Ovary (tissue), 7 donors: ENCODE measurements at regions not wholly inside any gene's neighbourhood (a gene's known extent, or its start where the extent isn't known, plus 50 kb on each side); places are given as distances from the start of the nearest gene placed in this dataset.

Source experiments
- DNase-seq, 5 donors: peaks; one replicate each; pipeline ENCODE4 v3.0.0-alpha.2; 2019 to 2020
- H3K27ac ChIP-seq, 2 donors: fragments of 200-600 bp; one replicate each; pipeline versions ENCODE4 v1.5.1 to v1.8.0; 2019 to 2022
- H3K27me3 ChIP-seq: fragments of 200-600 bp; one replicate; pipeline ENCODE4 v1.8.0; 2022
- H3K36me3 ChIP-seq: fragments of 200-600 bp; sonication (generic); one replicate; pipeline ENCODE4 v1.5.1; 2019
- H3K4me1 ChIP-seq: one replicate; pipeline ENCODE4 v1.8.1; 2013; ENCODE audit warnings: mild to moderate bottlenecking, moderate library complexity; ENCODE audit not compliant: insufficient read depth
- H3K4me3 ChIP-seq: fragments of 200-600 bp; sonication (generic); one replicate; pipeline ENCODE4 v1.5.1; 2017
- H3K9me3 ChIP-seq, 2 donors: fragments of 200-600 bp in 1 of 2; sonication (generic) in 1 of 2; one replicate each; pipeline versions ENCODE4 v1.5.1 to v1.8.1; 2013 to 2019; ENCODE audit warnings: mild to moderate bottlenecking in 1 of 2, moderate library complexity in 1 of 2
- EP300 ChIP-seq: sonication (generic); formaldehyde crosslinking; IDR thresholded peaks from one replicate; pipeline ENCODE4 v1.6.1; 2017; ENCODE audit warnings: antibody characterized with exemption
- POLR2A ChIP-seq: fragments of 450-650 bp; IDR thresholded peaks from one replicate; pipeline ENCODE4 v1.6.1; 2017; ENCODE audit warnings: antibody characterized with exemption, mild to moderate bottlenecking, moderate library complexity
- WGBS, 3 donors: extraction: QIAGEN DNeasy Blood & Tissue Kit in 1 of 3; methylation state at CpG; one replicate each; pipeline versions ENCODE4 v1.1.5 to v1.1.7; 2013 to 2017; 5-methylcytosine and 5-hydroxymethylcytosine counted together
- intact Hi-C, 4 donors: fragments of 100-400 bp; cut with DNase I; formaldehyde crosslinking; loops; one replicate each; pipeline versions ENCODE4 v1.11.0 to v1.15.1; 2022 to 2023
- TF ChIP-seq, protein P1 (sequence below), 3 donors: fragments of 450-650 bp in 2 of 3; fragments of 200-600 bp in 1 of 3; IDR thresholded peaks; one replicate each; pipeline versions ENCODE4 v1.5.1 to v1.8.0; 2016 to 2022; ENCODE audit warnings: antibody characterized with exemption in 3 of 3, mild to moderate bottlenecking in 1 of 3
- donor health status: DM: no; HTN: no; CAD: no; lungs with moderate emphysema.
- donor health status: DM: no; HTN: no; CAD: no.
- donor health status: Bipolar disorder and iron deficiency.
- donor health status: DM: no; HTN: no; CAD: no.
- donor health status: DM: yes; HTN: yes; CAD: no.

DNA sequence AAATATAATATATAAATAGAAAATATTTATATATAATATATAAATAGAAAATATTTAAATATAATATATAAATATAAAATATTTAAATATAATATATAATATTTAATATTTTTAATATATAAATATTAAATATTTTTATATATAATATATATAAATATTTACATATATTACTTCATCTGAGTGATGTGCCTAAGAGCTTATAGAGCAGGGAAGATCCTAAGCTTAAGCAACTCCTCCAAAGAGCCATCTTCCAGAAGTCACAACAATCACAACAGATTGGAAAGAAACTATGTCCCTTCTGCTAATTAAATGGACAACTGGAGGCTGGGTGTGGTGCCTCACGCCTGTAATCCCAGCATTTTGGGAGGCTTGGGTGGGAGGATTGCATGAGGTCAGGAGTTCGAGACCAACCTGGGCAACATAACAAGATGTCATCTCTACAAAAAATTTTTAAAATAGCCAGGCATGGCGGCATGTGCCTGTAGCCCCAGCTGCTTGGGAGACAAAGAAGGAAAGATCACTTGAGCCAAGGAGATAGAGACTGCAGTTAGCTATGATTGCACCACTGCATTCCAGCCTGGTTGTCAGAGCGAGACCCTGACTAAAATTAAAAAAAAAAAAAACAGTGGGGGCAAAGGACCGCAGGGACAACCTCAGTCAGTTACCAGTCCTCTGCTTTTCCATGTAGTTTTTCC is 198.7 kb downstream of the SKIDA1 start:
- WGBS, 3 donors, result 88 to 96% (median 93%) methylated on average over 5 of the region's 5 CpGs
- no peaks in the 10 kb centered on the region for H3K4me1 ChIP-seq
- TF ChIP-seq, protein P1, sequence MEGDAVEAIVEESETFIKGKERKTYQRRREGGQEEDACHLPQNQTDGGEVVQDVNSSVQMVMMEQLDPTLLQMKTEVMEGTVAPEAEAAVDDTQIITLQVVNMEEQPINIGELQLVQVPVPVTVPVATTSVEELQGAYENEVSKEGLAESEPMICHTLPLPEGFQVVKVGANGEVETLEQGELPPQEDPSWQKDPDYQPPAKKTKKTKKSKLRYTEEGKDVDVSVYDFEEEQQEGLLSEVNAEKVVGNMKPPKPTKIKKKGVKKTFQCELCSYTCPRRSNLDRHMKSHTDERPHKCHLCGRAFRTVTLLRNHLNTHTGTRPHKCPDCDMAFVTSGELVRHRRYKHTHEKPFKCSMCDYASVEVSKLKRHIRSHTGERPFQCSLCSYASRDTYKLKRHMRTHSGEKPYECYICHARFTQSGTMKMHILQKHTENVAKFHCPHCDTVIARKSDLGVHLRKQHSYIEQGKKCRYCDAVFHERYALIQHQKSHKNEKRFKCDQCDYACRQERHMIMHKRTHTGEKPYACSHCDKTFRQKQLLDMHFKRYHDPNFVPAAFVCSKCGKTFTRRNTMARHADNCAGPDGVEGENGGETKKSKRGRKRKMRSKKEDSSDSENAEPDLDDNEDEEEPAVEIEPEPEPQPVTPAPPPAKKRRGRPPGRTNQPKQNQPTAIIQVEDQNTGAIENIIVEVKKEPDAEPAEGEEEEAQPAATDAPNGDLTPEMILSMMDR (IDR thresholded peaks at IDR 0.05), result no peak
- no peak for TF ChIP-seq EP300
- no peak for TF ChIP-seq POLR2A
- no peak overlapping the region for H3K4me3 ChIP-seq
- no peaks in the 10 kb centered on the region for H3K9me3 ChIP-seq
- no peaks in the 10 kb centered on the region for H3K27me3 ChIP-seq
- H3K27ac ChIP-seq, result no peak overlapping the region
- intact Hi-C loops, result no loop called here
- no peaks in the 10 kb centered on the region for H3K36me3 ChIP-seq
- DNase-seq, result no peak

DNA sequence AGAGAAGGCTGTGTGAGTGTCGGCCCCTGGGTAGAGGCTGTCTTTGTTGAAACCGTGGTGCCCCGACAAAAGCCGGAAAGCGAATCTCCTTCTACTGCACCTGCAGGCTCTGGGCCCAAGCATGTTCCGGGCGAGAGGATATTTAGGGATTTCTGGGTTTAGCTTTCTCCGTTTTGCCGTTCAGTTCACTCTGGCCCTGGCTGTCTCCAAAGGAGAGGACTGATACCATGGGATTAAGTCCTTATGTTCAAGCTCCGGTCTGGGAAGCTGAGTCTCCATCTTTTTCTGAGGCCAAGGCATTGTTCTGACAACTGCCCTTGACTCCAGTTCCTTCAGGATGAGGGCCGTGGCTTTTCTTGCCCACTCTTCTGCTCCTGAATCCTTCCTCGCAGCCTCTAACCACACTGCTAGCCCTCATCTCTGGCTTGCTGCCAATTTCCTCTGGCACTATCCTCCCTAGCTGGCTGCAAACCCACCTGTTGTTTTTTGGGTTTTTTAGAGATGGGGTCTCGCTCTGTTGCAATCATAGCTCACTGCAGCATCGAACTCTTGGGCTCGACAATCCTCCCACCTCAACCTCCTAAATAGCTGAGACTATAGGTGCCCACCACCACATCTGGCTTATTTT is 206.8 kb downstream of the SKIDA1 start:
- peak; percentile 53 to 58 (median 58) for DNase-seq
- WGBS, 3 donors, result 55 to 60% (median 56%) methylated on average over 15 of the region's 15 CpGs
- TF ChIP-seq EP300 (no peak), POLR2A (no peak)
- TF ChIP-seq, protein P1 (IDR thresholded peaks at IDR 0.05), result no peak

DNA sequence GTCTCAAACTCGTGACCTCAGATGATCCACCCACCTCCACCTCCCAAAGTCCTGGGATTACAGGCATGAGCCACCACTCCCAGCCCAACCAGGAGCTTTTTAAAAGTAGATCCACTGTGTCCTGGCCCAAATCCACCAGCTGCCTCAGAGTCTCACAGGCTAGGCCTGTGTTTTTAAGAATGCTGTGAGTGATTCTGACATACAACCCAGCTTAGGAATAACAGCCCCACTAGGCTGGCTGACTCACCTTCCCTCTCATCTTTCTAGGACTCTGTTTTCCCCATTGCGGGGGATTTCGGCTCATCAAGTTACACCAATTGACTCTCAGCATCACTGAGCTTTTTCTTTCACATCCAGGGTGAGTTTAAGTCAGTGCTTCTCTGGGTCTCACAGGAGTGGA is 207.6 kb downstream of the SKIDA1 start:
- Histone ChIP-seq H3K4me1 (peaks cover 21% of the 10 kb centered on the region), H3K9me3 (no peaks in the 10 kb centered on the region), H3K27ac (no peak overlapping the region), H3K4me3 (no peak overlapping the region), H3K27me3 (no peaks in the 10 kb centered on the region), H3K36me3 (no peaks in the 10 kb centered on the region)
- 60 to 74% (median 72%) methylated on average over 3 of the region's 3 CpGs for WGBS, 3 donors
- no peak for TF ChIP-seq EP300
- TF ChIP-seq, protein P1 (IDR thresholded peaks at IDR 0.05), result no peak
- TF ChIP-seq POLR2A, result no peak
- intact Hi-C loops, result no loop called here
- DNase-seq, result peak in 1 of 5 donors; percentile 30

More for the DNA sequence above, 206.8 kb downstream of the SKIDA1 start:
- Histone ChIP-seq H3K27ac (no peak overlapping the region), H3K27me3 (no peaks in the 10 kb centered on the region), H3K36me3 (no peaks in the 10 kb centered on the region), H3K4me1 (peaks cover 20% of the 10 kb centered on the region), H3K9me3 (no peaks in the 10 kb centered on the region), H3K4me3 (no peak overlapping the region)
- intact Hi-C loops, result no loop called here

DNA sequence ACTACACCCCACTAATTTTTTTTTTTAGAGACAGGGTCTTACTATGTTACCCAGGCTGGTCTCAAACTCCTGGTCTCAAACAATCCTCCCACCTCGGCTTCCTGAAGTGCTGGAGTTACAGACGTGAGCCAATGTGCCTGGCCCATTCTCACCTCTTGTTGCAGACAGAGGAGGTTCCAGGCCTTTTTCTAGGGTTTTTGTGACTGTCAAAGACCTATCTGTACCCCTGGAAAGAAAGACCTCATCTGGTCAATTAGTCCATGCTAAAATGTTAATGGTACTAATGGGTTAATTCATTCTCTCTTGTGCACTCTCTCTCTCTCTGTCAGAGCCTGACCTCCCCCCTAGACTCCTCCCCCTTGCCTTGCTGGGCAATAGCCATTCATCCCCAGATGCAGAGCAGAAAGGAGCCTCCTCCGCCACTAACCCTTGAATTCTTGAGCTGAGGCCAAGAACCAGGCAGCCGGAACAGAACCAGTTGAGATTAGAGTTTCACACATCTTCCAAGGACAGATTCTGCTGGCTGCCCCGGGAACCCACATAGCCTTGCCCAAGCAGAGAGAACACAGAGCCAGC is 209.7 kb downstream of the SKIDA1 start:
- peak; percentile 79 to 90 (median 84) for DNase-seq
- no peaks in the 10 kb centered on the region for H3K27me3 ChIP-seq
- peaks cover 23% of the 10 kb centered on the region for H3K4me1 ChIP-seq
- H3K4me3 ChIP-seq, result no peak overlapping the region
- intact Hi-C loops, result no loop called here
- peak overlapping the region in 1 of 2 donors; percentile 62 for H3K27ac ChIP-seq
- no peaks in the 10 kb centered on the region for H3K9me3 ChIP-seq
- TF ChIP-seq EP300 (no peak), POLR2A (no peak)
- TF ChIP-seq, protein P1 (IDR thresholded peaks at IDR 0.05), result no peak
- WGBS, 3 donors, result 5 to 14% (median 9%) methylated on average over 5 of the region's 5 CpGs
- no peaks in the 10 kb centered on the region for H3K36me3 ChIP-seq
